GM12872 (cell line): ENCODE measurements at regions not wholly inside any gene's neighbourhood (a gene's known extent, or its start where the extent isn't known, plus 50 kb on each side); places are given as distances from the start of the nearest gene placed in this dataset.

Experiments used
- TF ChIP-seq, protein P1 (sequence below): IDR thresholded peaks from 3 replicates; pipeline ENCODE4 v1.5.1; 2011; ENCODE audit warnings: low read depth, mild to moderate bottlenecking, low read length, moderate library complexity; ENCODE audit not compliant: insufficient read depth

DNA sequence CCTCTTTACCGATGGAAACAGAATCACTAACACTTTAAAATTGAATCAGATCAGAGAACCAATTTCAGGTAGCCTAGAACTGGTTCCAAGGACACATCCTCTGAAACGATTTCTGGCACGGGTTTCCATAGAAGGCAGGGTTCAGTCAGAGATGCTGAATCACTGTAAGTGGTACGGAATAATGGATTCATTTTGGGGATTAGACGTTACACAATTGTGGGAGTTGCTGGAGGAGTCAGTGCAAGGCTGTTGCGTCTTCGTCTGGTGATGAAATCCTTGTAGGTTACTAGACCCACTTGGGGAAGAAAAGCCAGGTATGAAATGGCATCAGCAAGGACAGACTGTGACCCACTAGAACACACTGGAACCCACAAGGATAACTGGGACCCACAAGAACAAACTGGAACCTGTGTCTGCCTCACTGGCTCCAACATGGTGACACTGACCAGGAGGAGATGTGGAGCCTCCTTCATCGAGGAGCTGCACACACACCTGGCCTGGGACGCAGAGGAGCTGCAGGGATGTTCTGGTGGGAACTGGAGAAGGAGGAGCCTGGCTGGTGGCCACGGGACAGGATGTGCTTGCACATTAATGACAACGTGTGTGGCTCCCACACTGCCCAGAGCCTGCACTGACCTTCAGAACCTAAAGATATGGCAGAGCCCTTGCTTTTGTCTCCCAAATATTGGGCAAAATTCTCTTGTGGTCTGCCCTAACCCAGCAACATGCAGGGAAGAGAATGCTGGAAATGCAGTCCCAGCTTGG, 105.1 kb downstream of the TRAPPC11 start:
- TF ChIP-seq, protein P1, sequence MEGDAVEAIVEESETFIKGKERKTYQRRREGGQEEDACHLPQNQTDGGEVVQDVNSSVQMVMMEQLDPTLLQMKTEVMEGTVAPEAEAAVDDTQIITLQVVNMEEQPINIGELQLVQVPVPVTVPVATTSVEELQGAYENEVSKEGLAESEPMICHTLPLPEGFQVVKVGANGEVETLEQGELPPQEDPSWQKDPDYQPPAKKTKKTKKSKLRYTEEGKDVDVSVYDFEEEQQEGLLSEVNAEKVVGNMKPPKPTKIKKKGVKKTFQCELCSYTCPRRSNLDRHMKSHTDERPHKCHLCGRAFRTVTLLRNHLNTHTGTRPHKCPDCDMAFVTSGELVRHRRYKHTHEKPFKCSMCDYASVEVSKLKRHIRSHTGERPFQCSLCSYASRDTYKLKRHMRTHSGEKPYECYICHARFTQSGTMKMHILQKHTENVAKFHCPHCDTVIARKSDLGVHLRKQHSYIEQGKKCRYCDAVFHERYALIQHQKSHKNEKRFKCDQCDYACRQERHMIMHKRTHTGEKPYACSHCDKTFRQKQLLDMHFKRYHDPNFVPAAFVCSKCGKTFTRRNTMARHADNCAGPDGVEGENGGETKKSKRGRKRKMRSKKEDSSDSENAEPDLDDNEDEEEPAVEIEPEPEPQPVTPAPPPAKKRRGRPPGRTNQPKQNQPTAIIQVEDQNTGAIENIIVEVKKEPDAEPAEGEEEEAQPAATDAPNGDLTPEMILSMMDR: no peak

DNA sequence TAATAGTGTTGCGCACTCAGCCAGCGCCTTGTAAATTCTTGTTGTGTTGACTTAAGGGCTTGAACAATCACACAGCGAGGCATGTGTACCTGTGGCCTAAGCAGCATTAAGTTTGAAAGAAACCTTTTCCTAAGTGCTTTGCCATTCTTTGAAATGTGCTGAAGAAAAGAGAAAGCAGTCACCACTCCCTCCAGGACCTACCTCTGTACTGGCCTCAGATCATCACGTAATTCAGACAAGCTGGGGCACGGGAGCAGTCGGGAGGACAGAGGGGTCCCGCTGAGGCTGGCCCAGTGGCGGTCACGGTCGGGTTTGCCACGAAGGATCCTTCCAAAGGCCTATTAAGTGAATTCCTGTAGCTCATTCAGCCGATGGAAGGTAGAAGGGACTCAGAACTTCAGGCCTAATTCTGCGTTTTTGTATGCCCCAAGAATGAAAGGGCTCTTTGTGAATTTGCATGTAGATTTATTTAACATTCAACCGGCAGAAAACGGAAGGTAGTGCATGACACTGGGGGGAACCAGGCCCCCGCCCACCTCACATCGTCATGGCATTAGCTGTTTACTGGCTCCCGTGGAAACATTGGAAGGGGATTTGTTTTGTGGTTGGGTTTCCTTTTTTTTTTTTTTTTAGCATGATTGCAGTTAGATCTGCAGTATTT, 106.3 kb downstream of the TRAPPC11 start:
- TF ChIP-seq, protein P1: no peak

DNA sequence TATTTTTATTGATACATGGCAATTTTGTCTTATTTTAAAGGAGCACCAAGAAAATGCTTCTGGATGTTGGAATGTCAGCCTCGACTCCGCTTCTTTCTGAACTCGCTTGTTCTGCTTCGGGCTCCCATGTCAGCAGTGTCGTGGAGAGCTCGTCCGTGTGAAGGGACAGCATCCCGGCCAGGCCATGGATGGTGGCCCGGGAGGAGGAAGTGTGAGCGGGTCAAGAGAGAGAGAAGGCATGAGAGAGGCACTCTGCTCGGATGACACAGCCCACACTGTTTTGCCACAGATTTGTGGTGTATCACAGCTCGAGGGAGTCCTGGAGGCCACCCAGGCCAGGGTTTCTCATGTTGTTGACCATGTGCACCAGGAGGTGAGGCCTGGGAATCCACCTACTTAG, 107.0 kb downstream of the TRAPPC11 start:
- TF ChIP-seq, protein P1: no peak

DNA sequence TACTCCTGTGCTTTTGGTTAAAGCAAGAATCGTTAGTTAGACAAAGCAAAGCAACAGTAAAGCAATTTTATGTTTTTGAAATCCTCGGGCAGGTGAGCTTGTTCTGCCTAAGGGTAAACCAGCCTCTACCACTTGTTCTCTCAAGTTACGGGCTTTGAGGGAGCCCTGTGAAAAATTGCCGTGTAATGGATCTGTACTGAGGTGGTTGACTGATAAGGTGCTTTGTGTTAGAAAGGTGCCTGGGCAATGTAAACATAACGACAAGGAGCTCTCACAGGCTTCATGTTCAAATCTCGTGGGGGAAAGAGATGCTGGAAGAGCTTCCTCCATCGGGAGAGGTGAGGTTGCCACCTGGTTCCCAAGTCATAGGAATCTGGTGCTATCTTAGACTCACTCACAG, 111.8 kb downstream of the TRAPPC11 start:
- TF ChIP-seq, protein P1: no peak

DNA sequence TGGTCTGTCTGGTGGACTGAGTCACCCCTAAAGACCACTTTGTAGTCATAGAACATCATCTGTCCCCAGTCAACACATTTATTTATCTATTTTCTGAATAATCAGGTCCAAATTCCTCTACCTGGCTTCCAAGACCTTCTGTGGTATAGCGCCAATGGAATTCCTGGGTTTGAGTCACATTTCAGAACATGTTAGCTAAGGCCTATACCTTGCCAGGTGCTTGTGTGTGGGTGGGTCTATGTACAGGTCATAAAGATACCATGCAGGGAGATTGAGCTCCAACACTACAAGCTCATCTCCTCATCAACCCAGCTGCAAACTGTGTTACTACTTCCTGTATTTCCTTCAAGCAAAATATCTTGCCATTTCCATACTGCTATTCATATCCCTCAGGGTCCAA, 113.3 kb downstream of the TRAPPC11 start:
- TF ChIP-seq, protein P1: no peak

DNA sequence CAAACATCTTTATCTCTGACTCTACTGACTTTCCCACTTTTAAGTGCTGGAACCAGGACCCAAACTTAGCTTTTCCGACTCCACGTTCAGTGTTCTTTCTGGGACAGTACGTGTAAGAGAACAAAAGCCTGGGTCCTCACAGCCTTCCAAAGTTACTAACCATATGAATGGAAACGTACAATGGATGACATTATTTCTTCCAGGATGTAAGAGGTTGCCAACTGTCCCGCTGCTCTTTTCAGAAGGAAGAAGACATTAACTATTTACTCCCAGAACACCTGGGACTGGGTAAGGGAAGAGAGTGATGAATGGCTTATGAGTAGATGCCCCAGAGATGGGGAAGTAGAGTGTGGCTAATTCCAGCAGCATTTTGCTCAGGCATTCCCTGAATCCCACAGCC, 114.7 kb downstream of the TRAPPC11 start:
- TF ChIP-seq, protein P1: no peak

DNA sequence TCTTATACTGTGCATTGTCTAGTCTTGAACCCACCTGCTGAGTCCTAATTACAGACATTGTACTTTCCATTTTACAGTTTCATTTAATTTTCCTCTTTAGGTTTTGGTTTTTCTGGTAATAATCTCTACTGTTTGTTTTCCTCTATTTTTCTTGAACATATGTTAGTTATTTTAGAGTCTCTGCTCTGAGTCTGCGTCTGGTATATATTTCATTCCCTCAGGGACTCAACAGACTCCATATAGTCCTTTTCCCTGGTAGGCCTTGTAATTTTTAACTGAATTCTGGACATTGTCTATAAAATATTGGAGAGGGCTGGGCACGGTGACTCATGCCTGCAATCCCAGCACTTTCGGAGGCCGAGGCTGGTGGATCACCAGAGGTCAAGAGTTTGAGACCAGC, 121.8 kb upstream of the STOX2 start:
- TF ChIP-seq, protein P1: no peak
